PC-9 (cell line): ENCODE measurements at regions not wholly inside any gene's neighbourhood (a gene's known extent, or its start where the extent isn't known, plus 50 kb on each side); places are given as distances from the start of the nearest gene placed in this dataset.

ENCODE experiments used
- CTCF ChIP-seq: fragments of 200-600 bp; sonication (generic); conservative IDR thresholded peaks from 2 replicates; pipeline ENCODE4 v1.6.1; 2017; ENCODE audit warnings: mixed run types, antibody characterized with exemption, mild to moderate bottlenecking, moderate library complexity
- EZH2 ChIP-seq: fragments of 200-600 bp; sonication (generic); IDR thresholded peaks from 2 replicates; pipeline ENCODE4 v1.8.0; 2017; ENCODE audit warnings: antibody characterized with exemption, low read depth

DNA sequence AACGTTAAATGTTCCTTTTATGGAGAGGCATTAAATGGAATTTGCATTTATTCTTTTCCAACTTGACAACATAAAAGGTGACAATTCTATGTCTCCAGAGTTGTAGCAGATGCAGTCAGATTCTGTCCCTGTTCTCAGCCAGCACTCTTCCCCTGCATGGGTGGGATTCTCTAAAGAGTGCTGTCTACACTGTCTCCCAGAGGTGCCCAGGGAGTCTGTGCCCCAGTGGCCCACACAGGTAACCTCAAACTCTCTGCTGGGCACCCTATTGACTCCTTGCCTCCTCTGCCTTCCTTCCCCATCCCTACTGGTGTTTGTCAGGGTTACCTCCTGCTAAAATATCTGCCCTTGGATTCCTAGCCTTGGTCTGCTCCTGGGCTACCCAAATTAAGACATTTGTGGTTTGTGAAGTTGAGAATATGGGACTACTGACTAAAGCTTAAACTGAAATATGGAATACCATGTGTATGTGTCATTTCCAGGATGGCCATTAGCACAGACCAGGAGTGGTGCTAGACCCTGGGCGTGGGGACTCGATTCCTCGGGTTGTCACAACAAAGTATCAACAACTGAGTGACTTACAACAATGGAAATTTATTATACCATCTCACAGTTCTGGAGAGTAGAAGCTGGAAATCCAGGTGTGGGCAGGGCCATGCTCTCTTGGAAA is 284.7 kb downstream of the CDH26 start:
- TF ChIP-seq CTCF = no peak
- no peak for TF ChIP-seq EZH2
